BLaER1 (cell line): ENCODE measurements at regions not wholly inside any gene's neighbourhood (a gene's known extent, or its start where the extent isn't known, plus 50 kb on each side); places are given as distances from the start of the nearest gene placed in this dataset.

Source experiments
- H3K27ac ChIP-seq: shearing (Covaris generic); formaldehyde crosslinking; 2 replicates; pipeline ENCODE4 v1.8.1; 2022
- H3K27me3 ChIP-seq: shearing (Covaris generic); formaldehyde crosslinking; 2 replicates; pipeline ENCODE4 v1.8.1; 2022
- H3K36me3 ChIP-seq: shearing (Covaris generic); formaldehyde crosslinking; 2 replicates; pipeline ENCODE4 v1.8.1; 2022
- H3K4me1 ChIP-seq: shearing (Covaris generic); formaldehyde crosslinking; 2 replicates; pipeline ENCODE4 v1.8.1; 2022
- H3K4me2 ChIP-seq: shearing (Covaris generic); formaldehyde crosslinking; 2 replicates; pipeline ENCODE4 v1.8.1; 2022
- H3K4me3 ChIP-seq: shearing (Covaris generic); formaldehyde crosslinking; 2 replicates; pipeline ENCODE4 v1.8.1; 2022
- H3K9ac ChIP-seq: shearing (Covaris generic); formaldehyde crosslinking; 2 replicates; pipeline ENCODE4 v1.8.1; 2022
- H3K9me3 ChIP-seq: shearing (Covaris generic); formaldehyde crosslinking; 2 replicates; pipeline ENCODE4 v1.8.1; 2022
- H4K20me1 ChIP-seq: shearing (Covaris generic); formaldehyde crosslinking; 2 replicates; pipeline ENCODE4 v1.8.1; 2022
- Cebpa-rat ChIP-seq: shearing (Covaris generic); IDR thresholded peaks from 2 replicates; pipeline ENCODE4 v1.8.1; 2022

- no peak for TF ChIP-seq Cebpa-rat
- H3K4me1 ChIP-seq: peaks cover 100% of the 10 kb centered on the region
- H3K4me2 ChIP-seq: peak overlapping the region; percentile 96
- H3K4me3 ChIP-seq: peak overlapping the region; percentile 61
- peak overlapping the region; percentile 89 for H3K9ac ChIP-seq
- H3K9me3 ChIP-seq: no peaks in the 10 kb centered on the region
- H3K36me3 ChIP-seq: no peaks in the 10 kb centered on the region
- H3K27me3 ChIP-seq: no peaks in the 10 kb centered on the region
- no peaks in the 10 kb centered on the region for H4K20me1 ChIP-seq
- H3K27ac ChIP-seq: peak overlapping the region; percentile 97
These were observed 57.8 kb upstream of the TARBP1 start for GRCh38 chr1:234536741-234537140.

- H3K4me1 ChIP-seq: peaks cover 100% of the 10 kb centered on the region
- no peaks in the 10 kb centered on the region for H3K27me3 ChIP-seq
- H3K27ac ChIP-seq: peak overlapping the region; percentile 97
These were observed 57.0 kb upstream of the TARBP1 start for GRCh38 chr1:234535763-234536515.

DNA sequence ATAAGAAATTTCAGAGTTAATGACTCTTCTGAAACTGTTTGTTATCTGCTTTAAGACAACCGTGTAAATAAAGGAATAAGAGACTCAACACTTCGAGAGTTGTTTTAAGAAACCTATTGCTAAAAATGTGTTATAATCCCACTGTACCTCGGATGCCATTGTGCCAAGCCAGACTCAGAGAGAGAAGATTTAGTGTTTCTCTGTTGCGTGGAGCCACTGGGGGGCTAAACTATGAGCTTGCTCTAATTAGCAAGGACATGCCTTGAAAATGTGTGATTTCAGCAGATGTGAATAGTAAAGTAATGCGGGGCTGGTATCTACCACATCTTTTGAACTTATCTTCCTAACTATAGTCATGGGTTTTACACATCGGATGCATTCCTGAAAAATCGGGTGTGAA lies 56.2 kb upstream of the TARBP1 start:
- Histone ChIP-seq H3K4me1 (peaks cover 99% of the 10 kb centered on the region), H3K27ac (peak overlapping the region; percentile 97), H3K9me3 (no peaks in the 10 kb centered on the region), H3K4me2 (peak overlapping the region; percentile 96), H3K36me3 (no peaks in the 10 kb centered on the region), H4K20me1 (no peaks in the 10 kb centered on the region), H3K9ac (peak overlapping the region; percentile 89), H3K27me3 (no peaks in the 10 kb centered on the region), H3K4me3 (no peak overlapping the region)
- no peak for TF ChIP-seq Cebpa-rat

More at GRCh38 chr1:234535763-234536515, 57.0 kb upstream of the TARBP1 start:
- 0 out of 2 replicates have a peak, but pooled peaks have one; percentile 30 for TF ChIP-seq Cebpa-rat
- Histone ChIP-seq H3K36me3 (no peaks in the 10 kb centered on the region), H3K9ac (peak overlapping the region; percentile 89), H3K9me3 (no peaks in the 10 kb centered on the region), H4K20me1 (no peaks in the 10 kb centered on the region), H3K4me2 (peak overlapping the region; percentile 96), H3K4me3 (peak overlapping the region; percentile 61)

DNA sequence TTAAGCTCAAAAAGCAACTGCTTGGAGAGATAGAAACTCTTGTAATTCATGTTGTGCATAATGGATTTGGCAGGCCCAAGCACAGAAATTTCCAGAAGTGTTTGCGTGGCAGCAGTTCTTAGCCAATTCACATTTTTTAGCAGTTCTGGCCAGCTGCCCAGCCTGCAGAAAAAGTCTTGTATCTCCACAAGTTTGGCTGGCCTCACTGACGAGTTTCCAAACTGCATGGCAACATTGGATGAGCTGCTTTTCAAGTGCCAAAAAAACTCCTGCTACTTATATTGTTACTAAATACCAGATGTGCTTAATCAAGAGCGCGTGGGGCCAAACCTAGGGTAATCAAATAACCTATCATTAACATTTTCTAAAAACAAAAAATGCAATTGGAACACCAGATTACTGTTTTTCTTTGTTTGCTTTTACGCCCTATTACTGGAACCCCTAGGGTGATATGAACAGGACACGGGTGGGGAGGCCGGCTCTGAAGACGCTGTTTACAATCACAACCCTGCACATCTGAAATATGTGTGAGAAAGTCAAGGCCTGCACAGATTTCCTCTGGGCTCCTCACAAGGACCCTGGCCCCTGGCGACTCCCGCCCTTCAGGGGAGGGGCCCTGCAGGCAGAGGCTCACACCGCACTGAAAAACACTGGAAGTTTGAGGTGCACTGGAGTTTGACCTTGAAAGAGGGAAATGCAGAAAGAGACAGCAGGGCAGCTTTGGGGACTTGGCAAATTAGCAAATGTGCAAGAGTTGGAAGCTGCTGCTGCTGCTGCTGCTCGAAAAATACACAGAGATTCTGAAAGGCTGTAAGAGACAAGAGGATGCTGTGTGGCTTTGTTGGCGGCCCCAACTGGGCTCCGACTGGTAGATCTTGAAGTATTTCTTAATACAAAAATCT lies 55.2 kb upstream of the TARBP1 start:
- TF ChIP-seq Cebpa-rat: no peak
- no peaks in the 10 kb centered on the region for H4K20me1 ChIP-seq
- peak overlapping the region; percentile 97 for H3K27ac ChIP-seq
- H3K9me3 ChIP-seq: no peaks in the 10 kb centered on the region
- H3K4me2 ChIP-seq: peak overlapping the region; percentile 96
- no peaks in the 10 kb centered on the region for H3K36me3 ChIP-seq
- no peak overlapping the region for H3K4me3 ChIP-seq
- H3K27me3 ChIP-seq: no peaks in the 10 kb centered on the region
- H3K9ac ChIP-seq: peak overlapping the region; percentile 89
- peaks cover 99% of the 10 kb centered on the region for H3K4me1 ChIP-seq

- peak overlapping the region; percentile 96 for H3K4me2 ChIP-seq
- no peaks in the 10 kb centered on the region for H3K27me3 ChIP-seq
- no peak for TF ChIP-seq Cebpa-rat
- no peaks in the 10 kb centered on the region for H3K36me3 ChIP-seq
- H3K27ac ChIP-seq: peak overlapping the region; percentile 97
- H4K20me1 ChIP-seq: no peaks in the 10 kb centered on the region
- H3K9ac ChIP-seq: peak overlapping the region; percentile 89; the same call in 1 of the 2 replicates
- H3K4me1 ChIP-seq: peaks cover 99% of the 10 kb centered on the region
- no peak overlapping the region for H3K4me3 ChIP-seq
- H3K9me3 ChIP-seq: no peaks in the 10 kb centered on the region
These were observed 54.3 kb upstream of the TARBP1 start for GRCh38 chr1:234533034-234533891.

DNA sequence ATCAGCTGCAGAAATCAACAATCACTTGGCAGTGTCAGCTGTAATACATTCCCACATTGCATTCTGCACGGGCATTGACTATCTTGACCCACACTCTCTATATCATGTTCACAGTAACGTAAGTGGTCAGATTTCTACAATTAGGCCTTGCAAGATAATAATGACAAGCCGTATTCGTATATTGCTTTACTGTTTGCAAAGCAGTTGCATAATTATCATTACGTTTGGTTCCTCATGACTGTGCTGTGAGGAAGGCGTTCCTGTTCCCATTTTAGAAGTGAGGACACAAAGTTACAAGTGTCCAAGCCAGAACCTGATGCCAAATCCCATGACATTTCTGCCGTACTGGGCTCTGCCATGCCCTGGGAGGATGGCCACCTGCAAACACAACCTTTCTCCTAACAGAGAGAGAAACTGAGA lies 53.5 kb upstream of the TARBP1 start:
- no peak for TF ChIP-seq Cebpa-rat
- Histone ChIP-seq H3K4me1 (peaks cover 99% of the 10 kb centered on the region), H3K9ac (0 out of 2 replicates have a peak overlapping the region, but pooled peaks have one; percentile 13)

GRCh38 chr1:234531151-234531635 lies 52.2 kb upstream of the TARBP1 start:
- no peak for TF ChIP-seq Cebpa-rat
- Histone ChIP-seq H3K4me3 (no peak overlapping the region), H3K4me1 (peaks cover 99% of the 10 kb centered on the region), H3K9ac (peak overlapping the region; percentile 42; the same call in 1 of the 2 replicates), H3K9me3 (no peaks in the 10 kb centered on the region), H3K27ac (peak overlapping the region; percentile 68), H3K36me3 (no peaks in the 10 kb centered on the region), H3K27me3 (no peaks in the 10 kb centered on the region), H4K20me1 (no peaks in the 10 kb centered on the region), H3K4me2 (peak overlapping the region; percentile 21)

More for the DNA sequence above, 53.5 kb upstream of the TARBP1 start:
- Histone ChIP-seq H3K27me3 (no peaks in the 10 kb centered on the region), H3K27ac (peak overlapping the region; percentile 68), H3K4me3 (no peak overlapping the region), H3K9me3 (no peaks in the 10 kb centered on the region), H4K20me1 (no peaks in the 10 kb centered on the region), H3K36me3 (no peaks in the 10 kb centered on the region), H3K4me2 (peak overlapping the region; percentile 96)

DNA sequence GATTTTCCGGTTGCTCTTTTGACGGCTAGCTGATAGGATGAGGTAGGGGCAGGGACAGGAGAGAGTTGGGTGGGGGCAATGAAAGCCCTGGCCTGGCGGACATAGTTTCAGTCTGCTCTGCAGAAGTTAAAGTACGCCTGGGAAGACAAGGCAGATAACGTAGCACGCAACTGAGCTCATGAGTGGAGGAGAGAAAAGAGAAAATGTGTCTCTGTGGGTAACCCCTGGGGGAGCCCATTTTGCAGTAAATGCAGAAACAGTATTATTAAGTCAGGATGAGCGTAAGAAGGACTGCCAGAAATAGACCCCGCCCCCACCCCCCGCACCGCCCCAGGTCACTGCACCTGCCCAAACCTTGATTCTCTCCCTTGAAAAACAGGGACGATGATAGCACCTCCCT lies 51.7 kb upstream of the TARBP1 start:
- Histone ChIP-seq H3K4me1 (peaks cover 99% of the 10 kb centered on the region), H3K9me3 (no peaks in the 10 kb centered on the region), H3K27me3 (no peaks in the 10 kb centered on the region), H3K4me3 (no peak overlapping the region), H4K20me1 (no peaks in the 10 kb centered on the region), H3K4me2 (peak overlapping the region; percentile 91; the same call in 1 of the 2 replicates), H3K27ac (no peak overlapping the region), H3K36me3 (no peaks in the 10 kb centered on the region), H3K9ac (no peak overlapping the region; the same call in 1 of the 2 replicates)
- no peak for TF ChIP-seq Cebpa-rat

DNA sequence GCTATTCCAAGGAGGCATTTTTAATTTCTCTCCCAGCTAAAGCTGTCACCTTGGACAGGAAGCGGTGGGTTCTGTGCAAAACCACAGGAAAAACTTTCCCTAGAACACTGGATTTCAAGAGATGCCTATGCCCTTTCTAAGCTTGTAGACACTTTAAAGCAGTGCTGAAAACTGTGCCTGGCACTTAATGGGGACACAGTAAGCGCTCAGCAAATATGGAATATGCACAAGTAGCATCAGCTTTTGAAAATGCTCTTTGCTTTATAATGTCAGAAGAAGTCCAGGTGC lies 50.9 kb upstream of the TARBP1 start:
- Histone ChIP-seq H3K36me3 (no peaks in the 10 kb centered on the region), H3K4me2 (peak overlapping the region; percentile 91), H4K20me1 (no peaks in the 10 kb centered on the region), H3K27me3 (no peaks in the 10 kb centered on the region), H3K4me1 (peaks cover 99% of the 10 kb centered on the region), H3K9me3 (no peaks in the 10 kb centered on the region), H3K4me3 (no peak overlapping the region), H3K9ac (peak overlapping the region; percentile 5; the same call in 1 of the 2 replicates), H3K27ac (peak overlapping the region; percentile 74; the same call in 1 of the 2 replicates)
- TF ChIP-seq Cebpa-rat: no peak
